Osteoblast (primary cell): ENCODE measurements at regions not wholly inside any gene's neighbourhood (a gene's known extent, or its start where the extent isn't known, plus 50 kb on each side); places are given as distances from the start of the nearest gene placed in this dataset.
"Not testable (repeated sequence)": the region's sequence is repeated elsewhere in the genome, so short reads cannot be mapped to it uniquely, and the experiment has no call there.

Source experiments
- DNase-seq: peaks from one replicate; pipeline ENCODE4 v3.0.0; 2011; ENCODE audit warnings: low spot score, mixed read lengths; ENCODE audit not compliant: insufficient read length; ENCODE audit errors: missing footprints
- H2AFZ ChIP-seq: 2 replicates; pipeline ENCODE4 v1.6.0; 2011; ENCODE audit warnings: mild to moderate bottlenecking, low read length
- H3K27ac ChIP-seq: 2 replicates; pipeline ENCODE4 v1.5.1; 2011; ENCODE audit warnings: mild to moderate bottlenecking, low read depth, low read length, moderate library complexity
- H3K27me3 ChIP-seq: 2 replicates; pipeline ENCODE4 v1.6.0; 2012; ENCODE audit warnings: mild to moderate bottlenecking, control low read depth, inconsistent platforms, low read length, moderate library complexity; ENCODE audit not compliant: insufficient read depth
- H3K36me3 ChIP-seq: 2 replicates; pipeline ENCODE4 v1.5.1; 2011; ENCODE audit warnings: mild to moderate bottlenecking, low read length, control low read depth, moderate library complexity; ENCODE audit not compliant: insufficient read depth
- H3K4me1 ChIP-seq: 2 replicates; pipeline ENCODE4 v1.5.1; 2011; ENCODE audit warnings: mild to moderate bottlenecking, low read length, control low read depth, moderate library complexity; ENCODE audit not compliant: insufficient read depth
- H3K4me2 ChIP-seq: 2 replicates; pipeline ENCODE4 v1.6.0; 2011; ENCODE audit warnings: mild to moderate bottlenecking, low read length; ENCODE audit not compliant: insufficient read depth
- H3K4me3 ChIP-seq: fragments of 200-600 bp; sonication (generic); 3 replicates; pipeline ENCODE4 v1.5.1; 2012; ENCODE audit warnings: mild to moderate bottlenecking, low read length, inconsistent platforms; ENCODE audit not compliant: insufficient read depth
- H3K79me2 ChIP-seq: 2 replicates; pipeline ENCODE4 v1.6.0; 2012; ENCODE audit warnings: mild to moderate bottlenecking, low read length, control low read depth, inconsistent platforms; ENCODE audit not compliant: insufficient read depth
- H3K9me3 ChIP-seq: 2 replicates; pipeline ENCODE4 v1.5.1; 2011; ENCODE audit warnings: low read depth, low read length, control low read depth
- H4K20me1 ChIP-seq: 2 replicates; pipeline ENCODE4 v1.6.0; 2012; ENCODE audit warnings: mild to moderate bottlenecking, low read length, control low read depth; ENCODE audit not compliant: insufficient read depth
- TF ChIP-seq, protein P1 (sequence below): IDR thresholded peaks from 2 replicates; pipeline ENCODE4 v1.5.1; 2011; ENCODE audit warnings: mild to moderate bottlenecking, low read depth, low read length, moderate library complexity; ENCODE audit errors: extremely low read depth

DNA sequence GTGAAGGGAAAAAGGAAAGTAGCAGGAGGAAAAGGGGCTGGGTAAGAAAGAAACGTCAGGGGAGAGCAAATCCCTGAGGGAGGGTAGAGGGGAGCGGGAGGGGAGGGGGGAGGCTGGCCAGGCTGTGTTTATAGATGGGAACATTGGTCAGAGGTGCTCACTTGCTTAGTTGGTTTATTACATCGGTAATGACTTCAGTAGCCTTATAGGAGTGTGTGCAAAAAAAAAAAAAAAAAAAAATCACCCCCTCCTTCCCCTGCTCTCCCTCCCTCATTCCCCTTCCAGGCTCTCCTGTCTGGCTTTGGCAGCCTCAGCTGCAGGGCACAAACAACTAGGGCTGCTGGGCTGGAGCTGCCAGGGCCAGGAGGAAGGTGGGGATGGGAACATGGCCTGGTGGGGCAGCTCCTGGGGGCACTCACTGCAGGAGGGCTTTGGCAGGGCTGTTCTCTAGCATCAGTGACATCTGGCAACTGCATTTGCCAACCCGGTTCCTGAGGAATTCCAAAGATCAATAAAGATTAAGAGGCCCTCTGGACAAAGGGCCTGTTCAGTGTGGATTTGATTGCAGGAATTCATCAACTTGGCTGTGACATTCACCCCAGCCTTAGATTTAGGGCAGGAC is 334.5 kb upstream of the FRG2C start:
- H3K27me3 ChIP-seq, result peaks cover 21% of the 10 kb centered on the region
- H3K9me3 ChIP-seq, result no peaks in the 10 kb centered on the region
- no peaks in the 10 kb centered on the region for H4K20me1 ChIP-seq
- H3K4me1 ChIP-seq, result peaks cover 9% of the 10 kb centered on the region
- no peaks in the 10 kb centered on the region for H3K79me2 ChIP-seq
- H3K4me2 ChIP-seq, result no peak overlapping the region
- no peaks in the 10 kb centered on the region for H3K36me3 ChIP-seq
- TF ChIP-seq, protein P1, sequence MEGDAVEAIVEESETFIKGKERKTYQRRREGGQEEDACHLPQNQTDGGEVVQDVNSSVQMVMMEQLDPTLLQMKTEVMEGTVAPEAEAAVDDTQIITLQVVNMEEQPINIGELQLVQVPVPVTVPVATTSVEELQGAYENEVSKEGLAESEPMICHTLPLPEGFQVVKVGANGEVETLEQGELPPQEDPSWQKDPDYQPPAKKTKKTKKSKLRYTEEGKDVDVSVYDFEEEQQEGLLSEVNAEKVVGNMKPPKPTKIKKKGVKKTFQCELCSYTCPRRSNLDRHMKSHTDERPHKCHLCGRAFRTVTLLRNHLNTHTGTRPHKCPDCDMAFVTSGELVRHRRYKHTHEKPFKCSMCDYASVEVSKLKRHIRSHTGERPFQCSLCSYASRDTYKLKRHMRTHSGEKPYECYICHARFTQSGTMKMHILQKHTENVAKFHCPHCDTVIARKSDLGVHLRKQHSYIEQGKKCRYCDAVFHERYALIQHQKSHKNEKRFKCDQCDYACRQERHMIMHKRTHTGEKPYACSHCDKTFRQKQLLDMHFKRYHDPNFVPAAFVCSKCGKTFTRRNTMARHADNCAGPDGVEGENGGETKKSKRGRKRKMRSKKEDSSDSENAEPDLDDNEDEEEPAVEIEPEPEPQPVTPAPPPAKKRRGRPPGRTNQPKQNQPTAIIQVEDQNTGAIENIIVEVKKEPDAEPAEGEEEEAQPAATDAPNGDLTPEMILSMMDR, result no peak
- H3K4me3 ChIP-seq, result no peak overlapping the region
- no peak overlapping the region for H3K27ac ChIP-seq
- DNase-seq, result no peak
- no peak overlapping the region for H2AFZ ChIP-seq

DNA sequence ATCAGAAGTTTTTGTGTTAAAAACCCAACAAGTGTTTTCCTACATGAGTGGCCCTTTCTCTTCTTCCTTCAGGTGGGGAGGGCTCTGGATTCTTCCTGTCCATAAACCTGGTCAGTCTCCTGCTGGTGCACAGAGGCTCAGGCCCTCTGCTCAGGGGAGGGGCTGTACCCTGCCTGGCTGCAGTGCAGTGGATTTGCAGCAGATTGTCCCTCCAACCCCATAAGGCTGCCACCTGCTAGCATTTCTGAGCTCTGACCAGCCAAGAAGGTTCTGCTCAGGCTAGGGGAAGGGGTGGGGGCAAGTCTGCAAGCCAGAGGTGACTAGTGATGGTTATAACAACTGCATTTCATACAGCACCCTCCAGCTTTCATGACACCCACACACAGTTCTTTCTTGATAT is 333.7 kb upstream of the FRG2C start:
- H3K9me3 ChIP-seq, H3K79me2 ChIP-seq, H3K36me3 ChIP-seq, H3K27ac ChIP-seq, H3K4me2 ChIP-seq, H4K20me1 ChIP-seq, H2AFZ ChIP-seq, H3K4me3 ChIP-seq, H3K4me1 ChIP-seq: not testable (repeated sequence)
- peak; percentile 30 for DNase-seq
- H3K27me3 ChIP-seq, result peaks cover 22% of the 10 kb centered on the region

- not testable (repeated sequence) for H3K79me2 ChIP-seq, H4K20me1 ChIP-seq, H2AFZ ChIP-seq, H3K36me3 ChIP-seq, H3K4me2 ChIP-seq, H3K27ac ChIP-seq, H3K4me3 ChIP-seq, H3K4me1 ChIP-seq, H3K9me3 ChIP-seq
- H3K27me3 ChIP-seq, result peaks cover 13% of the 10 kb centered on the region
- peak; percentile 23 for DNase-seq
Observed at GRCh38 chr3:75332090-75332489, 332.0 kb upstream of the FRG2C start.

DNA sequence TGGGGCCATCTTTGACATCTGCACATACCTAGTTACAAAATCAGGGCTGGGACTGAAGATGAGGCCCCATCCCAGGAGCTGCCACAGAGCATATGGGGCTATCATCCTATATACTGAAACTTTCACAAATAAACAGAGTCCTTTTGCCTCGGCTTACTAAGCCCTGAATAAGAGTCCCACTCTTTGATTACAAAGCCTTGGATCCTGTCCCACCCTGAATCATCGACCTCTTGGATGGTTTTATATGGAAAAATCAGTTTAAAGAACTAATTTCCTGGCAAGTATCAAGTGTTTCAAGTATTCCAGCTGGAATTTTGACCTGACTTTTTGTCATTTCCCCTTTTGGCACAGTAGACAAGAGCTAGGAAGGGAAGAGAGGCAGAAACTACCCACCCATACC is 331.3 kb upstream of the FRG2C start:
- no peak overlapping the region for H2AFZ ChIP-seq
- H3K4me1 ChIP-seq, result peaks cover 9% of the 10 kb centered on the region
- H3K9me3 ChIP-seq, result no peaks in the 10 kb centered on the region
- H3K4me2 ChIP-seq, result no peak overlapping the region
- no peak overlapping the region for H3K27ac ChIP-seq
- H3K36me3 ChIP-seq, result no peaks in the 10 kb centered on the region
- H3K79me2 ChIP-seq, result no peaks in the 10 kb centered on the region
- peak; percentile 19 for DNase-seq
- no peaks in the 10 kb centered on the region for H4K20me1 ChIP-seq
- TF ChIP-seq, protein P1, result no peak
- H3K27me3 ChIP-seq, result peaks cover 9% of the 10 kb centered on the region
- no peak overlapping the region for H3K4me3 ChIP-seq

DNA sequence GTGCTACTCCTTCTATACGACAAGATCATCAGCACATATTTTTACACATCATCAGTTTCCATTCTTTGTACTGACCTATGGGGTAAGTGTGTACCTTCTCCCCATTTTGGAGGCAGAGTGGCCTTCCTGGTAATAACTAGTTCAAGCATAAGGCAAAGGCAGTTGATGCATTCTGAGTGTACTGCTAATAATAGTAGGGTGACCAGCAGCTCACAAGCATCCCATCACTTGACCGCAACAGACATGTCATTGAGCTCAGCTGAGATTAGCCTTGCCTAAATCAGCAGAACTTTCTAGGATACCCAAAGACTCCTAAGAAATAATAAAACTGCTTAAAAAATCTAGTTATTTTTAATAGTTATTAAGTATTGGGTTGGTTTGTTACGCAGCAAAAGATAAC is 329.8 kb upstream of the FRG2C start:
- no peak overlapping the region for H3K27ac ChIP-seq
- H3K79me2 ChIP-seq, result no peaks in the 10 kb centered on the region
- no peak overlapping the region for H3K4me2 ChIP-seq
- no peaks in the 10 kb centered on the region for H3K36me3 ChIP-seq
- H2AFZ ChIP-seq, result no peak overlapping the region
- H3K9me3 ChIP-seq, result no peaks in the 10 kb centered on the region
- no peaks in the 10 kb centered on the region for H4K20me1 ChIP-seq
- peak; percentile 39 for DNase-seq
- no peak overlapping the region for H3K4me3 ChIP-seq
- H3K27me3 ChIP-seq, result peaks cover 9% of the 10 kb centered on the region
- peaks cover 9% of the 10 kb centered on the region for H3K4me1 ChIP-seq
- TF ChIP-seq, protein P1, result no peak
